Esophagus squamous epithelium (tissue), 5 donors: ENCODE measurements at regions not wholly inside any gene's neighbourhood (a gene's known extent, or its start where the extent isn't known, plus 50 kb on each side); places are given as distances from the start of the nearest gene placed in this dataset.

ENCODE experiments used
- DNase-seq: peaks from one replicate; lab custom pipeline; 2025; lab: John Stamatoyannopoulos, UW
- H3K27ac ChIP-seq, 4 donors: fragments of 200-600 bp; sonication (generic); one replicate each; pipeline ENCODE4 v1.5.1; 2016 to 2019; ENCODE audit warnings: mild to moderate bottlenecking in 1 of 4
- H3K27me3 ChIP-seq, 4 donors: fragments of 200-600 bp; sonication (generic); 1 replicate in 3 of 4; 2 replicates in 1 of 4; pipeline versions ENCODE4 v1.5.1 to v1.6.0; 2017 to 2021; ENCODE audit warnings: antibody characterized with exemption in 1 of 4
- H3K36me3 ChIP-seq, 3 donors: fragments of 200-600 bp; sonication (generic); one replicate each; pipeline ENCODE4 v1.5.1; 2016 to 2019
- H3K4me1 ChIP-seq, 3 donors: fragments of 200-600 bp; sonication (generic); one replicate each; pipeline ENCODE4 v1.5.1; 2017 to 2019
- H3K4me3 ChIP-seq, 4 donors: fragments of 200-600 bp; sonication (generic); 1 replicate in 3 of 4; 2 replicates in 1 of 4; pipeline ENCODE4 v1.5.1; 2016 to 2019; ENCODE audit warnings: mild to moderate bottlenecking in 2 of 4, moderate library complexity in 1 of 4
- H3K9me3 ChIP-seq, 3 donors: fragments of 200-600 bp; sonication (generic); one replicate each; pipeline ENCODE4 v1.5.1; 2016 to 2019
- POLR2A ChIP-seq, 4 donors: fragments of 450-650 bp; IDR thresholded peaks; one replicate each; pipeline ENCODE4 v1.6.1; 2017; ENCODE audit warnings: antibody characterized with exemption in 4 of 4, mild to moderate bottlenecking in 4 of 4, moderate library complexity in 3 of 4
- WGBS, 2 donors: methylation state at CpG; one replicate each; pipeline ENCODE4 v1.1.5; 2018; 5-methylcytosine and 5-hydroxymethylcytosine counted together
- intact Hi-C: fragments of 100-400 bp; cut with DNase I; formaldehyde crosslinking; loops from one replicate; pipeline ENCODE4 v1.15.0; 2022
- small RNA-seq, 4 donors: library from RNA; depleted of rRNA; stranded (forward); fragments of <200 nt; gene quantifications; one replicate each; pipeline ENCODE3, GENCODE V24; 2016
- TF ChIP-seq, protein P1 (sequence below), 6 experiments: fragments of 450-650 bp in 4 of 6; fragments of 200-600 bp in 2 of 6; sonication (generic) in 2 of 6; IDR thresholded peaks; one replicate each; pipeline ENCODE4 v1.5.1; 2016 to 2019; ENCODE audit warnings: antibody characterized with exemption in 6 of 6, mild to moderate bottlenecking in 4 of 6, moderate library complexity in 4 of 6
- donor health status: DM: yes; HTN: yes; CAD: no.

DNA sequence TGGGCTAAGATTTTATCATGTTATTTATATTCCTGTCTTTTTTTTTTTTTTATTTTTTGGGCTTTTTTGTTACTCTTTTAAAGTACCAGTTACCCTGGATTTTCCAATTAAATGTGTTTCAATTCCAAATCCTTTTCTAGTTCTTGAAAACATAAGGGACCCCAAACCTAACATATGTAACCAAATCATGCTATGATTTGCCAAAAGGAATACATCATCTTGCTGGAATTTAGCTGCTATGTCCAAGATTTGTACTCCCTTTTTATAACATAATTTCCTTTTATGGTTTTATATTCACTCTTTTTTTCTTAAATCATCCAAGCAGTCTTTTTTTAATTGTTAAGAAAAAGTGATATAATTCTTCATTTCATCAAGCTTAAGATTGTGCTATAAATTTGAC lies 60.9 kb upstream of the DSEL start:
- intact Hi-C loops = no loop called here
- no peaks in the 10 kb centered on the region for H3K9me3 ChIP-seq
- TF ChIP-seq POLR2A (IDR thresholded peaks at IDR 0.05) = no peak
- TF ChIP-seq, protein P1, sequence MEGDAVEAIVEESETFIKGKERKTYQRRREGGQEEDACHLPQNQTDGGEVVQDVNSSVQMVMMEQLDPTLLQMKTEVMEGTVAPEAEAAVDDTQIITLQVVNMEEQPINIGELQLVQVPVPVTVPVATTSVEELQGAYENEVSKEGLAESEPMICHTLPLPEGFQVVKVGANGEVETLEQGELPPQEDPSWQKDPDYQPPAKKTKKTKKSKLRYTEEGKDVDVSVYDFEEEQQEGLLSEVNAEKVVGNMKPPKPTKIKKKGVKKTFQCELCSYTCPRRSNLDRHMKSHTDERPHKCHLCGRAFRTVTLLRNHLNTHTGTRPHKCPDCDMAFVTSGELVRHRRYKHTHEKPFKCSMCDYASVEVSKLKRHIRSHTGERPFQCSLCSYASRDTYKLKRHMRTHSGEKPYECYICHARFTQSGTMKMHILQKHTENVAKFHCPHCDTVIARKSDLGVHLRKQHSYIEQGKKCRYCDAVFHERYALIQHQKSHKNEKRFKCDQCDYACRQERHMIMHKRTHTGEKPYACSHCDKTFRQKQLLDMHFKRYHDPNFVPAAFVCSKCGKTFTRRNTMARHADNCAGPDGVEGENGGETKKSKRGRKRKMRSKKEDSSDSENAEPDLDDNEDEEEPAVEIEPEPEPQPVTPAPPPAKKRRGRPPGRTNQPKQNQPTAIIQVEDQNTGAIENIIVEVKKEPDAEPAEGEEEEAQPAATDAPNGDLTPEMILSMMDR (IDR thresholded peaks at IDR 0.05) = no peak
- H3K27ac ChIP-seq = no peak overlapping the region
- no peak for DNase-seq
- H3K27me3 ChIP-seq = no peaks in the 10 kb centered on the region
- H3K4me3 ChIP-seq = no peak overlapping the region
- H3K36me3 ChIP-seq = no peaks in the 10 kb centered on the region
- H3K4me1 ChIP-seq = no peaks in the 10 kb centered on the region

DNA sequence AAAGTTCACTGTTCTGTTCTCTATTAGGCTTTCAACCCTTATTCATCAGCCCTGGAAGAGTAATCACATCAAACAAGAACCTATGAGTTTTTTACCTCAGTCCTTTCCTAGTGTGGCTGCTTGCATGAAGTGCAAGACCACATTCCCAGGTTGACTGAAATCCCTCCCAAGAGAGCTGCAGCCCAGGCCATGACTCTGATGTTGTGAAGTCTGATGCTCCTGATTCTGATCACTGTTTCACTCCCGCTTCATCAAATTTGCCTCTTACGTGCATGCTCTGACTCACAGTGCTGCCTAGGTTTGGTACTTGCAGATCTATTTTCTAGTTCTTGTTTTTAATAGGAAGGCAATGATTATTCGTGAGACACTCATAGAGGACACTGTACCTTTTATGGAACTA lies 58.2 kb upstream of the DSEL start:
- Histone ChIP-seq H3K9me3 (no peaks in the 10 kb centered on the region), H3K4me3 (no peak overlapping the region), H3K4me1 (no peaks in the 10 kb centered on the region), H3K36me3 (no peaks in the 10 kb centered on the region), H3K27me3 (no peaks in the 10 kb centered on the region), H3K27ac (no peak overlapping the region)
- TF ChIP-seq POLR2A (IDR thresholded peaks at IDR 0.05) = no peak
- TF ChIP-seq, protein P1 (IDR thresholded peaks at IDR 0.05) = no peak
- WGBS, 2 donors = 78 to 83% methylated on average over 3 of the region's 3 CpGs
- intact Hi-C loops = no loop called here
- no peak for DNase-seq

DNA sequence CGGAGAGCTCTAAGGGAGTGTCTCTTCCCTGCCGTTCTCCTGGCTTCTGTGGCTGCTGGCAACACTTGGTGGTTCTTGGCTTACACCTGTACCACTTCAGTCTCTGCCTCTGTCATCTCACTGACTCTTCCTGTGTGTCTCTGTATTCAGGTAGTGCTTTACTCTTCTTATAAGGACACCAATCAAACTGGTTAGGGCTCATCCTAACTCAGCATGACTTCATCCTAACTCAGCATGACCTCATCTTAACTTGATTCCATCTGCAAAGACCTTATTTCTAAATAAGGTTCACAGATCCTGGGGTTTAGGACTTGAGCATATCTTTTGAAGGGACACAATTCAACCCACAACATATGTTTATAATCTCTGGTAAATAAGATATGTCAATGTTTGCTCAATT lies 51.6 kb upstream of the DSEL start:
- no peak overlapping the region for H3K4me3 ChIP-seq
- TF ChIP-seq POLR2A (IDR thresholded peaks at IDR 0.05) = no peak
- TF ChIP-seq, protein P1 (IDR thresholded peaks at IDR 0.05) = no peak
- no peaks in the 10 kb centered on the region for H3K4me1 ChIP-seq
- WGBS, 2 donors = 63 to 78% methylated on average over 2 of the region's 2 CpGs
- no peak overlapping the region for H3K27ac ChIP-seq
- no peaks in the 10 kb centered on the region for H3K36me3 ChIP-seq
- H3K9me3 ChIP-seq = no peaks in the 10 kb centered on the region
- H3K27me3 ChIP-seq = no peaks in the 10 kb centered on the region
- no peak for DNase-seq
- intact Hi-C loops = no loop called here

Small RNAs in the stretch of these regions (small RNA-seq; reads per million reads assigned to genes)
- gene AC067819.1 = 0 reads per million in 4 donors
